HEK293 (cell line): ENCODE measurements at regions not wholly inside any gene's neighbourhood (a gene's known extent, or its start where the extent isn't known, plus 50 kb on each side); places are given as distances from the start of the nearest gene placed in this dataset.

Source experiments
- CTCF ChIA-PET: fragments of 350-600 bp; formaldehyde crosslinking; extraction: SDS; loops from one replicate; lab custom pipeline; 2021; ENCODE audit warnings: antibody characterized with exemption; lab: Yijun Ruan, JAX
- POLR2A ChIA-PET: fragments of 300-600 bp; formaldehyde crosslinking; extraction: SDS; loops from one replicate; lab custom pipeline; 2020; ENCODE audit warnings: antibody characterized with exemption, inconsistent platforms; lab: Yijun Ruan, JAX
- H3K27ac ChIP-seq: fragments of 200-500 bp; sonication (Bioruptor generic); 2 replicates; pipeline ENCODE4 v1.5.1; 2014; ENCODE audit warnings: low read depth, low read length, control low read depth, inconsistent platforms; ENCODE audit errors: extremely low read depth
- H3K36me3 ChIP-seq, 2 experiments: fragments of 200-500 bp in 1 of 2; sonication (Bioruptor generic) in 1 of 2; 1 replicate in 1 of 2; 2 replicates in 1 of 2; pipeline ENCODE4 v1.5.1; 2014 to 2017; ENCODE audit warnings: inconsistent platforms in 2 of 2, low read length in 2 of 2; ENCODE audit not compliant: control insufficient read depth in 2 of 2, insufficient read depth in 1 of 2
- H3K4me1 ChIP-seq: fragments of 200-500 bp; sonication (Bioruptor generic); 2 replicates; pipeline ENCODE4 v1.5.1; 2014; ENCODE audit warnings: mild to moderate bottlenecking, low read length, inconsistent platforms; ENCODE audit not compliant: control insufficient read depth, insufficient read depth
- H3K4me3 ChIP-seq: 2 replicates; pipeline ENCODE4 v1.5.1; 2011; ENCODE audit warnings: low read depth, mild to moderate bottlenecking, control low read depth, low read length, moderate library complexity
- H3K9me3 ChIP-seq: fragments of 200-500 bp; sonication (Bioruptor generic); 2 replicates; pipeline ENCODE4 v1.5.1; 2014; ENCODE audit warnings: low read depth, low read length, inconsistent platforms; ENCODE audit not compliant: control insufficient read depth, insufficient read depth
- GFI1B ChIP-seq: fragments of 450-650 bp; formaldehyde crosslinking; IDR thresholded peaks from 2 replicates; pipeline ENCODE4 v1.5.1; 2016; ENCODE audit warnings: missing biosample characterization, missing genetic modification characterization
- PATZ1 ChIP-seq: fragments of 450-650 bp; formaldehyde crosslinking; IDR thresholded peaks from 2 replicates; pipeline ENCODE4 v1.5.1; 2016; ENCODE audit warnings: missing biosample characterization, missing genetic modification characterization
- SALL2 ChIP-seq: fragments of 450-650 bp; formaldehyde crosslinking; IDR thresholded peaks from 2 replicates; pipeline ENCODE4 v1.5.0; 2017; ENCODE audit warnings: missing biosample characterization, mild to moderate bottlenecking, missing genetic modification characterization, borderline replicate concordance
- SETDB1 ChIP-seq: IDR thresholded peaks from one replicate; pipeline ENCODE4 v1.6.1; 2017; ENCODE audit warnings: mild to moderate bottlenecking, low read length, moderate library complexity, mixed read lengths; ENCODE audit not compliant: insufficient read length
- ZBTB20 ChIP-seq: fragments of 450-650 bp; formaldehyde crosslinking; IDR thresholded peaks from 2 replicates; pipeline ENCODE4 v1.5.1; 2016; ENCODE audit warnings: missing biosample characterization, missing genetic modification characterization
- ZNF10 ChIP-seq: fragments of 450-650 bp; formaldehyde crosslinking; IDR thresholded peaks from 2 replicates; pipeline ENCODE4 v1.5.1; 2017; ENCODE audit warnings: missing biosample characterization, missing genetic modification characterization
- ZNF169 ChIP-seq: fragments of 450-650 bp; formaldehyde crosslinking; IDR thresholded peaks from 2 replicates; pipeline ENCODE4 v1.5.1; 2016; ENCODE audit warnings: missing biosample characterization, missing genetic modification characterization
- ZNF184 ChIP-seq: fragments of 450-650 bp; IDR thresholded peaks from 2 replicates; pipeline ENCODE4 v1.5.1; 2018; ENCODE audit warnings: missing biosample characterization, mild to moderate bottlenecking, missing genetic modification characterization
- ZNF473 ChIP-seq: fragments of 450-650 bp; formaldehyde crosslinking; IDR thresholded peaks from 2 replicates; pipeline ENCODE4 v1.5.1; 2017; ENCODE audit warnings: missing biosample characterization, missing genetic modification characterization
- ZNF488 ChIP-seq: fragments of 450-650 bp; formaldehyde crosslinking; IDR thresholded peaks from 2 replicates; pipeline ENCODE4 v1.5.1; 2016; ENCODE audit warnings: missing biosample characterization, missing genetic modification characterization
- ZNF514 ChIP-seq: fragments of 450-650 bp; formaldehyde crosslinking; IDR thresholded peaks from 2 replicates; pipeline ENCODE4 v1.5.1; 2016; ENCODE audit warnings: missing biosample characterization, missing genetic modification characterization
- ZNF521 ChIP-seq: fragments of 450-650 bp; formaldehyde crosslinking; IDR thresholded peaks from 2 replicates; pipeline ENCODE4 v1.5.1; 2017; ENCODE audit warnings: missing biosample characterization, mild to moderate bottlenecking, missing genetic modification characterization
- ZNF707 ChIP-seq: fragments of 450-650 bp; formaldehyde crosslinking; IDR thresholded peaks from 2 replicates; pipeline ENCODE4 v1.5.1; 2016; ENCODE audit warnings: missing biosample characterization, missing genetic modification characterization
- ZNF768 ChIP-seq: fragments of 450-650 bp; formaldehyde crosslinking; IDR thresholded peaks from 2 replicates; pipeline ENCODE4 v1.5.1; 2018; ENCODE audit warnings: missing biosample characterization, mild to moderate bottlenecking, missing genetic modification characterization
- TF ChIP-seq, protein P1 (sequence below): fragments of 450-650 bp; IDR thresholded peaks from 2 replicates; pipeline ENCODE4 v1.5.1; 2018; ENCODE audit warnings: missing biosample characterization, mild to moderate bottlenecking, missing genetic modification characterization
- TF ChIP-seq, protein P2 (sequence below): fragments of 450-650 bp; formaldehyde crosslinking; IDR thresholded peaks from 2 replicates; pipeline ENCODE4 v1.5.1; 2016; ENCODE audit warnings: missing biosample characterization, missing genetic modification characterization
- TF ChIP-seq, protein P3 (sequence below): fragments of 450-650 bp; formaldehyde crosslinking; IDR thresholded peaks from 2 replicates; pipeline ENCODE4 v1.5.1; 2016; ENCODE audit warnings: missing biosample characterization, missing genetic modification characterization

- Histone ChIP-seq H3K4me3 (no peak overlapping the region), H3K27ac (no peak overlapping the region), H3K9me3 (no peaks in the 10 kb centered on the region), H3K4me1 (no peaks in the 10 kb centered on the region), H3K36me3 (no peaks in the 10 kb centered on the region)
- TF ChIP-seq, protein P1, sequence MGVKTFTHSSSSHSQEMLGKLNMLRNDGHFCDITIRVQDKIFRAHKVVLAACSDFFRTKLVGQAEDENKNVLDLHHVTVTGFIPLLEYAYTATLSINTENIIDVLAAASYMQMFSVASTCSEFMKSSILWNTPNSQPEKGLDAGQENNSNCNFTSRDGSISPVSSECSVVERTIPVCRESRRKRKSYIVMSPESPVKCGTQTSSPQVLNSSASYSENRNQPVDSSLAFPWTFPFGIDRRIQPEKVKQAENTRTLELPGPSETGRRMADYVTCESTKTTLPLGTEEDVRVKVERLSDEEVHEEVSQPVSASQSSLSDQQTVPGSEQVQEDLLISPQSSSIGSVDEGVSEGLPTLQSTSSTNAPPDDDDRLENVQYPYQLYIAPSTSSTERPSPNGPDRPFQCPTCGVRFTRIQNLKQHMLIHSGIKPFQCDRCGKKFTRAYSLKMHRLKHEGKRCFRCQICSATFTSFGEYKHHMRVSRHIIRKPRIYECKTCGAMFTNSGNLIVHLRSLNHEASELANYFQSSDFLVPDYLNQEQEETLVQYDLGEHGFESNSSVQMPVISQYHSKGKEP (tag by site-specific recombination) = no peak
- no peak for TF ChIP-seq ZNF169 (tag by site-specific recombination)
- TF ChIP-seq, protein P2, sequence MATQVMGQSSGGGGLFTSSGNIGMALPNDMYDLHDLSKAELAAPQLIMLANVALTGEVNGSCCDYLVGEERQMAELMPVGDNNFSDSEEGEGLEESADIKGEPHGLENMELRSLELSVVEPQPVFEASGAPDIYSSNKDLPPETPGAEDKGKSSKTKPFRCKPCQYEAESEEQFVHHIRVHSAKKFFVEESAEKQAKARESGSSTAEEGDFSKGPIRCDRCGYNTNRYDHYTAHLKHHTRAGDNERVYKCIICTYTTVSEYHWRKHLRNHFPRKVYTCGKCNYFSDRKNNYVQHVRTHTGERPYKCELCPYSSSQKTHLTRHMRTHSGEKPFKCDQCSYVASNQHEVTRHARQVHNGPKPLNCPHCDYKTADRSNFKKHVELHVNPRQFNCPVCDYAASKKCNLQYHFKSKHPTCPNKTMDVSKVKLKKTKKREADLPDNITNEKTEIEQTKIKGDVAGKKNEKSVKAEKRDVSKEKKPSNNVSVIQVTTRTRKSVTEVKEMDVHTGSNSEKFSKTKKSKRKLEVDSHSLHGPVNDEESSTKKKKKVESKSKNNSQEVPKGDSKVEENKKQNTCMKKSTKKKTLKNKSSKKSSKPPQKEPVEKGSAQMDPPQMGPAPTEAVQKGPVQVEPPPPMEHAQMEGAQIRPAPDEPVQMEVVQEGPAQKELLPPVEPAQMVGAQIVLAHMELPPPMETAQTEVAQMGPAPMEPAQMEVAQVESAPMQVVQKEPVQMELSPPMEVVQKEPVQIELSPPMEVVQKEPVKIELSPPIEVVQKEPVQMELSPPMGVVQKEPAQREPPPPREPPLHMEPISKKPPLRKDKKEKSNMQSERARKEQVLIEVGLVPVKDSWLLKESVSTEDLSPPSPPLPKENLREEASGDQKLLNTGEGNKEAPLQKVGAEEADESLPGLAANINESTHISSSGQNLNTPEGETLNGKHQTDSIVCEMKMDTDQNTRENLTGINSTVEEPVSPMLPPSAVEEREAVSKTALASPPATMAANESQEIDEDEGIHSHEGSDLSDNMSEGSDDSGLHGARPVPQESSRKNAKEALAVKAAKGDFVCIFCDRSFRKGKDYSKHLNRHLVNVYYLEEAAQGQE = no peak
- CTCF ChIA-PET = no interaction called here
- POLR2A ChIA-PET = no interaction called here
Measured at GRCh38 chr15:47439146-47440111, 277.9 kb upstream of the SEMA6D start.

DNA sequence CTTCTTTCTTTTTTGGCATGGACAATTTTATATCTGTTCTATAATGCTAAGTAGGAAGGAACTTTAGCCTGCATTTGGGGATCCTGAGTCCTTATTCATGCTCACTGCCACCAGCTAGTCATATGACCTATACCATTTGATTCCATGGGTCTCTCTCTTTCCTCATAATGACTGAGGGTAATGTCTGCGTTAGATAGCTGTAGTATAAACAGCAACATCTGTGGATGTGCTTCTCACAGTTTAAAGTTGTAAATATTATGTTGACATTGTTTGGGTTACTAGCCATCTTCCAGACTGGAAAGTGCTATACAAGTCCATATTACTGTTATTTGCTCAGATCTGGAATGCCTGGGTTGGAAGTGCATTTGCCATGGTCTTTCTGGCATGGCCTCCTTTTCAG lies 274.9 kb upstream of the SEMA6D start:
- TF ChIP-seq SALL2 (tag by site-specific recombination) = no peak
- TF ChIP-seq ZNF707 = no peak
- TF ChIP-seq, protein P3, sequence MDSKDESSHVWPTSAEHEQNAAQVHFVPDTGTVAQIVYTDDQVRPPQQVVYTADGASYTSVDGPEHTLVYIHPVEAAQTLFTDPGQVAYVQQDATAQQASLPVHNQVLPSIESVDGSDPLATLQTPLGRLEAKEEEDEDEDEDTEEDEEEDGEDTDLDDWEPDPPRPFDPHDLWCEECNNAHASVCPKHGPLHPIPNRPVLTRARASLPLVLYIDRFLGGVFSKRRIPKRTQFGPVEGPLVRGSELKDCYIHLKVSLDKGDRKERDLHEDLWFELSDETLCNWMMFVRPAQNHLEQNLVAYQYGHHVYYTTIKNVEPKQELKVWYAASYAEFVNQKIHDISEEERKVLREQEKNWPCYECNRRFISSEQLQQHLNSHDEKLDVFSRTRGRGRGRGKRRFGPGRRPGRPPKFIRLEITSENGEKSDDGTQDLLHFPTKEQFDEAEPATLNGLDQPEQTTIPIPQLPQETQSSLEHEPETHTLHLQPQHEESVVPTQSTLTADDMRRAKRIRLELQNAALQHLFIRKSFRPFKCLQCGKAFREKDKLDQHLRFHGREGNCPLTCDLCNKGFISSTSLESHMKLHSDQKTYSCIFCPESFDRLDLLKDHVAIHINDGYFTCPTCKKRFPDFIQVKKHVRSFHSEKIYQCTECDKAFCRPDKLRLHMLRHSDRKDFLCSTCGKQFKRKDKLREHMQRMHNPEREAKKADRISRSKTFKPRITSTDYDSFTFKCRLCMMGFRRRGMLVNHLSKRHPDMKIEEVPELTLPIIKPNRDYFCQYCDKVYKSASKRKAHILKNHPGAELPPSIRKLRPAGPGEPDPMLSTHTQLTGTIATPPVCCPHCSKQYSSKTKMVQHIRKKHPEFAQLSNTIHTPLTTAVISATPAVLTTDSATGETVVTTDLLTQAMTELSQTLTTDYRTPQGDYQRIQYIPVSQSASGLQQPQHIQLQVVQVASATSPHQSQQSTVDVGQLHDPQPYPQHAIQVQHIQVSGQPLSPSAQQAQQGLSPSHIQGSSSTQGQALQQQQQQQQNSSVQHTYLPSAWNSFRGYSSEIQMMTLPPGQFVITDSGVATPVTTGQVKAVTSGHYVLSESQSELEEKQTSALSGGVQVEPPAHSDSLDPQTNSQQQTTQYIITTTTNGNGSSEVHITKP = no peak
- TF ChIP-seq GFI1B = no peak
- TF ChIP-seq PATZ1 = no peak
- TF ChIP-seq SETDB1 = no peak
- no peak for TF ChIP-seq ZNF473 (tag by site-specific recombination)
- TF ChIP-seq ZBTB20 (tag by site-specific recombination) = no peak
- no peak for TF ChIP-seq ZNF10 (tag by site-specific recombination)
- TF ChIP-seq ZNF488 = no peak
- TF ChIP-seq ZNF521 = no peak
- TF ChIP-seq ZNF184 = no peak
- no peak for TF ChIP-seq ZNF514 (tag by site-specific recombination)
- TF ChIP-seq, protein P1 (tag by site-specific recombination) = no peak
- TF ChIP-seq ZNF768 (tag by site-specific recombination) = no peak
- H3K4me1 ChIP-seq = no peaks in the 10 kb centered on the region
- POLR2A ChIA-PET = no interaction called here
- H3K4me3 ChIP-seq = no peak overlapping the region
- no peaks in the 10 kb centered on the region for H3K9me3 ChIP-seq
- CTCF ChIA-PET = no interaction called here
- H3K36me3 ChIP-seq = no peaks in the 10 kb centered on the region
- no peak overlapping the region for H3K27ac ChIP-seq
